WI38 (cell line): ENCODE measurements at regions not wholly inside any gene's neighbourhood (a gene's known extent, or its start where the extent isn't known, plus 50 kb on each side); places are given as distances from the start of the nearest gene placed in this dataset.

Experiments
- H3K4me3 ChIP-seq: 2 replicates; pipeline ENCODE4 v1.5.1; 2011; ENCODE audit warnings: low read depth, mild to moderate bottlenecking, control low read depth, low read length
- CTCF ChIP-seq: IDR thresholded peaks from 2 replicates; pipeline ENCODE4 v1.5.1; 2012; ENCODE audit warnings: low read depth, mild to moderate bottlenecking, control low read depth, low read length

- no peak for TF ChIP-seq CTCF
- no peak overlapping the region for H3K4me3 ChIP-seq
Observed at GRCh38 chr11:98564233-98564632, 456.5 kb upstream of the CNTN5 start.

- no peak for TF ChIP-seq CTCF
- H3K4me3 ChIP-seq = no peak overlapping the region
Observed at GRCh38 chr11:98564881-98565280, 455.9 kb upstream of the CNTN5 start.

GRCh38 chr11:98565311-98565710, 455.4 kb upstream of the CNTN5 start:
- TF ChIP-seq CTCF = no peak
- H3K4me3 ChIP-seq = no peak overlapping the region

- TF ChIP-seq CTCF = no peak
- H3K4me3 ChIP-seq = no peak overlapping the region
Observed at GRCh38 chr11:98566978-98567377, 453.8 kb upstream of the CNTN5 start.

GRCh38 chr11:98568013-98568412, 452.7 kb upstream of the CNTN5 start:
- no peak for TF ChIP-seq CTCF
- H3K4me3 ChIP-seq = no peak overlapping the region

- H3K4me3 ChIP-seq = no peak overlapping the region
Observed at GRCh38 chr11:98572941-98573340, 447.8 kb upstream of the CNTN5 start.

GRCh38 chr11:98587884-98588283, 432.9 kb upstream of the CNTN5 start:
- no peak for TF ChIP-seq CTCF
- no peak overlapping the region for H3K4me3 ChIP-seq

More at GRCh38 chr11:98572941-98573340, 447.8 kb upstream of the CNTN5 start:
- no peak for TF ChIP-seq CTCF
